ENCODE measurements at regions not wholly inside any gene's neighbourhood (a gene's known extent, or its start where the extent isn't known, plus 50 kb on each side); places are given as distances from the start of the nearest gene placed in this dataset.

GRCh38 chr15:46059921-46060594 is 425.2 kb downstream of the SQOR start:
- Histone ChIP-seq H3K36me3 (ENCODE audit: control insufficient read depth, insufficient read depth, low read length) (no peaks in the 10 kb centered on the region), H3K27ac (ENCODE audit: low read depth, low read length) (no peak overlapping the region), H3K9ac (ENCODE audit: extremely low read depth, low read length, poor library complexity, severe bottlenecking) (no peak overlapping the region), H3K4me3 (ENCODE audit: low read length) (no peak overlapping the region), H3K9me3 (ENCODE audit: control insufficient read depth, low read length) (no peaks in the 10 kb centered on the region), H3K4me1 (ENCODE audit: control insufficient read depth, insufficient read depth, low read length) (no peaks in the 10 kb centered on the region), H3K27me3 (ENCODE audit: control insufficient read depth, insufficient read depth, low read length, poor library complexity, severe bottlenecking) (no peaks in the 10 kb centered on the region)
- WGBS, 2 experiments (ENCODE audit: insufficient coverage in 1 of 2, insufficient read length in 1 of 2), result 90 to 93% methylated on average over 2 to 3 of the region's 3 CpGs
- no peaks in the 10 kb centered on the region for H3K36me3 Mint-ChIP-seq (ENCODE audit: low read depth)
- DNase-seq, result no peak
- no peak overlapping the region for H3K4me3 Mint-ChIP-seq
- TF ChIP-seq CTCF (conservative IDR thresholded peaks at IDR 0.05), result no peak
- no peaks in the 10 kb centered on the region for H3K9me3 Mint-ChIP-seq
- H3K27me3 Mint-ChIP-seq (ENCODE audit: insufficient read depth), result no peaks in the 10 kb centered on the region
- no peak overlapping the region for H3K27ac Mint-ChIP-seq
- no peaks in the 10 kb centered on the region for H3K4me1 Mint-ChIP-seq

- WGBS, 2 experiments (ENCODE audit: insufficient coverage in 1 of 2, insufficient read length in 1 of 2), result 95% methylated on average over 5 of the region's 5 CpGs; no CpG with 5 or more reads in 1 of the 2 experiments
- no peaks in the 10 kb centered on the region for H3K27me3 Mint-ChIP-seq (ENCODE audit: insufficient read depth)
Measured at GRCh38 chr15:46061002-46061401, 426.2 kb downstream of the SQOR start.

GRCh38 chr15:46077220-46077619 is 442.4 kb downstream of the SQOR start:
- no peak overlapping the region for H3K4me3 Mint-ChIP-seq
- H3K9ac ChIP-seq (ENCODE audit: extremely low read depth, low read length, poor library complexity, severe bottlenecking), result no peak overlapping the region
- H3K9me3 ChIP-seq (ENCODE audit: control insufficient read depth, low read length), result no peaks in the 10 kb centered on the region
- H3K9me3 Mint-ChIP-seq, result no peaks in the 10 kb centered on the region
- peaks cover 6% of the 10 kb centered on the region for H3K4me1 Mint-ChIP-seq
- H3K4me1 ChIP-seq (ENCODE audit: control insufficient read depth, insufficient read depth, low read length), result peaks cover 2% of the 10 kb centered on the region
- H3K27me3 ChIP-seq (ENCODE audit: control insufficient read depth, insufficient read depth, low read length, poor library complexity, severe bottlenecking), result peaks cover 54% of the 10 kb centered on the region
- no peaks in the 10 kb centered on the region for H3K36me3 ChIP-seq (ENCODE audit: control insufficient read depth, insufficient read depth, low read length)
- H3K4me3 ChIP-seq (ENCODE audit: low read length), result no peak overlapping the region
- no peak for DNase-seq
- peaks cover 9% of the 10 kb centered on the region for H3K27me3 Mint-ChIP-seq (ENCODE audit: insufficient read depth)
- H3K27ac ChIP-seq (ENCODE audit: low read depth, low read length), result no peak overlapping the region
- H3K36me3 Mint-ChIP-seq (ENCODE audit: low read depth), result no peaks in the 10 kb centered on the region
- TF ChIP-seq CTCF (conservative IDR thresholded peaks at IDR 0.05), result peak; percentile 42
- H3K27ac Mint-ChIP-seq, result no peak overlapping the region
- WGBS, 2 experiments (ENCODE audit: insufficient coverage in 1 of 2, insufficient read length in 1 of 2), result 79 to 94% methylated on average over 2 of the region's 2 CpGs

More at GRCh38 chr15:46061002-46061401, 426.2 kb downstream of the SQOR start:
- TF ChIP-seq CTCF (conservative IDR thresholded peaks at IDR 0.05), result no peak
- Mint-ChIP-seq H3K27ac (no peak overlapping the region), H3K4me3 (no peak overlapping the region), H3K9me3 (no peaks in the 10 kb centered on the region), H3K36me3 (ENCODE audit: low read depth) (no peaks in the 10 kb centered on the region), H3K4me1 (no peaks in the 10 kb centered on the region)
- Histone ChIP-seq H3K36me3 (ENCODE audit: control insufficient read depth, insufficient read depth, low read length) (no peaks in the 10 kb centered on the region), H3K4me1 (ENCODE audit: control insufficient read depth, insufficient read depth, low read length) (no peaks in the 10 kb centered on the region), H3K9me3 (ENCODE audit: control insufficient read depth, low read length) (no peaks in the 10 kb centered on the region), H3K9ac (ENCODE audit: extremely low read depth, low read length, poor library complexity, severe bottlenecking) (no peak overlapping the region), H3K27me3 (ENCODE audit: control insufficient read depth, insufficient read depth, low read length, poor library complexity, severe bottlenecking) (no peaks in the 10 kb centered on the region), H3K4me3 (ENCODE audit: low read length) (no peak overlapping the region), H3K27ac (ENCODE audit: low read depth, low read length) (no peak overlapping the region)
- no peak for DNase-seq
